ENCODE measurements at regions not wholly inside any gene's neighbourhood (a gene's known extent, or its start where the extent isn't known, plus 50 kb on each side); places are given as distances from the start of the nearest gene placed in this dataset.

DNA sequence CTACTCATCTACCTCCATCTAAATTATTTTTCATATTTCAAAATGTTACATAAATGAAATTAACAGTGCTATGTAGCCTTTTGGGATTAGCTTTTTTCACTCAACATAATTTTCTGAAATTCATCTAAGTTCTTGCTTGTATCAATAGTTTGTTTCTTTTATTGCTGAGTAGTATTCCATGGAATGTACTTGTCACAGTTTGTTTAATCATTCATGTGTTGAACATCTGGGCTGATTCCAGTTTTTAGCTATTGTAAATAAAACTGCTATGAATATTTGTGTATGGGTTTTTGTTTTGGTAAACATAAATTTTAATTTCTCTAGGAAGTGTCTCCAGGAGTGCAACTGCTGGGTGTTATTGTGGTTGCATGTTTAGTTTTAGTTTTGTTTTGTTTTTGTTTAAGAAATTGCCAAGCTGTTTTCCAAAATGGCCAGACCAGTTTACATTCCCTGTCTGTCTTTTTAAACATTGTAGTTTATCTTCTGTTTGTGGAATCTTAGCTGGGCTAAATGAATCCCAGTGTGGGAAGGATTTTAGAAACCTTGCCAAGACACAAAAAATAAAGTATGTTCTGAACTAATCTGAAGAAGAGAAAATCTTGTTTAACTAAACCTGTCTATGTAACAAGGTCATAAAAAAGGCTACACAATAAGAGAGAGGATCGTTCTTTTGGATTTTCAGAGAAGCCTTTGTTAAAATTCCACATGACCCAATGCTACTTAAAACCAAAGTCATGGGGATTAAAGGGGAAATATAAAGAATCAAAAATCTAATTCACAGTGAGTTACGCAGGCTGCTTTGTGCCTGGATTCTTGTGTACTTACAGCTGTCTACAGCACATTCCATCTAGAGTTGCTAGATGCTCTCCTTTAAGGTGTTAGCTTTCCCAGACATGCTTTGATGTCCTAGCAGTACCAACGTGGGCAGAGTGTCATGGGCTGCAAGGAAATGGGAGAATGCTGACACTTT is 129.2 kb upstream of the SUCLG2 start:
- WGBS, 5 donors = 52 to 74% (median 61%) methylated on average over 3 of the region's 3 CpGs
- DNase-seq = no peak
- intact Hi-C loops (cut with DNase I; ENCODE audit: low total_unique reads) = no loop called here

DNA sequence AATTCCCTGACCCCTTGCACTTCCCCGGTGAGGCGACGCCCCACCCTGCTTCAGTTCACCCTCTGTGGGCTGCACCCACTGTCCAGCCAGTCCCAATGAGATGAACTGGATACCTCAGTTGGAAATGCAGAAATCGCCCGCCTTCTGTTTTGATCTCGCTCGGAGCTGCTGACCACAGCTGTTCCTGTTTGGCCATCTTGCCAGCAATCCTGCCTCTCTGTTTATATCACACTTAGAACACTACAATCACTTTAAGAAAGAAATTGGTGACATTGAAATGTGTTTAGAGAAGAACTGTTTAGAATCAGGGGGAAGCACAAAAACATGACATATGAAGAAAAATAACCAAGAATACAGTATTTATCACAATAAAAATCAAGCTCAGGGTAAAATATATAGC is 127.5 kb upstream of the SUCLG2 start:
- intact Hi-C loops (cut with DNase I; ENCODE audit: low total_unique reads) = no loop called here
- Histone ChIP-seq H3K9me3 (peaks cover 0 to 38% (median 10%) of the 10 kb centered on the region in 8 donors), H3K27me3 (replicated peaks in 1 of 7) (no peaks in the 10 kb centered on the region), H3K36me3 (no peaks in the 10 kb centered on the region), H3K4me3 (no peak overlapping the region), H3K27ac (no peak overlapping the region), H3K4me1 (no peaks in the 10 kb centered on the region)
- WGBS, 5 donors = 79 to 96% (median 91%) methylated on average over 5 to 7 of the region's 7 CpGs
- TF ChIP-seq, protein P1, sequence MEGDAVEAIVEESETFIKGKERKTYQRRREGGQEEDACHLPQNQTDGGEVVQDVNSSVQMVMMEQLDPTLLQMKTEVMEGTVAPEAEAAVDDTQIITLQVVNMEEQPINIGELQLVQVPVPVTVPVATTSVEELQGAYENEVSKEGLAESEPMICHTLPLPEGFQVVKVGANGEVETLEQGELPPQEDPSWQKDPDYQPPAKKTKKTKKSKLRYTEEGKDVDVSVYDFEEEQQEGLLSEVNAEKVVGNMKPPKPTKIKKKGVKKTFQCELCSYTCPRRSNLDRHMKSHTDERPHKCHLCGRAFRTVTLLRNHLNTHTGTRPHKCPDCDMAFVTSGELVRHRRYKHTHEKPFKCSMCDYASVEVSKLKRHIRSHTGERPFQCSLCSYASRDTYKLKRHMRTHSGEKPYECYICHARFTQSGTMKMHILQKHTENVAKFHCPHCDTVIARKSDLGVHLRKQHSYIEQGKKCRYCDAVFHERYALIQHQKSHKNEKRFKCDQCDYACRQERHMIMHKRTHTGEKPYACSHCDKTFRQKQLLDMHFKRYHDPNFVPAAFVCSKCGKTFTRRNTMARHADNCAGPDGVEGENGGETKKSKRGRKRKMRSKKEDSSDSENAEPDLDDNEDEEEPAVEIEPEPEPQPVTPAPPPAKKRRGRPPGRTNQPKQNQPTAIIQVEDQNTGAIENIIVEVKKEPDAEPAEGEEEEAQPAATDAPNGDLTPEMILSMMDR (IDR thresholded peaks at IDR 0.05 in 8 of 11, conservative IDR thresholded peaks at IDR 0.05 in 3 of 11) = no peak
- TF ChIP-seq POLR2AphosphoS5 (IDR thresholded peaks at IDR 0.05) (no peak), POLR2A (IDR thresholded peaks at IDR 0.05) (no peak)
- no peak for DNase-seq

More for the DNA sequence above, 129.2 kb upstream of the SUCLG2 start:
- Histone ChIP-seq H3K27ac (no peak overlapping the region), H3K4me3 (no peak overlapping the region), H3K4me1 (no peaks in the 10 kb centered on the region), H3K36me3 (no peaks in the 10 kb centered on the region), H3K27me3 (replicated peaks in 1 of 7) (no peaks in the 10 kb centered on the region), H3K9me3 (peaks cover 0 to 31% (median 6%) of the 10 kb centered on the region in 8 donors)
- TF ChIP-seq POLR2AphosphoS5 (IDR thresholded peaks at IDR 0.05) (no peak), POLR2A (IDR thresholded peaks at IDR 0.05) (no peak)
- TF ChIP-seq, protein P1 (IDR thresholded peaks at IDR 0.05 in 8 of 11, conservative IDR thresholded peaks at IDR 0.05 in 3 of 11) = no peak

DNA sequence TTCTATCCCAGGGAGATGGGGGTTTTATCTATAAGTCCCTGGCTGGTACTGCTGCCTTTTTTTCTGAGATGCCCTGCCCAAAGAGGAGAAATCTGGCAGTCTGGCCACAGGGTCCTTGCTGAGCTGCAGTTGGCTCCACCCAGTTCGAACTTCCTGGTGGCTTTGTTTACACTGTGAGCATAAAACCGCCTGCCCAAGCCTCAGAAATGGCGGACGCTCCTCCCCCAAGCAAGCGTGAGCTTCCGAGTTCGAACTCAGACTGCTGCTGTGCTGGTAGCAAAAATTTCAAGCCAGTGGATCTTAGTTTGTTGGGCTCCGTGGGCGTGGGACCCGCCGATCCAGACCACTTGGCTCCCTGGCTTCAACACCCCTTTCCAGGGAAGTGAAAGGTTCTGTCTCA is 126.8 kb upstream of the SUCLG2 start:
- H3K4me3 ChIP-seq = no peak overlapping the region
- no peaks in the 10 kb centered on the region for H3K27me3 ChIP-seq (replicated peaks in 1 of 7)
- intact Hi-C loops (cut with DNase I; ENCODE audit: low total_unique reads) = no loop called here
- WGBS, 5 donors = 87 to 94% (median 92%) methylated on average over 11 of the region's 11 CpGs
- DNase-seq = no peak
- H3K4me1 ChIP-seq = no peaks in the 10 kb centered on the region
- TF ChIP-seq POLR2AphosphoS5 (IDR thresholded peaks at IDR 0.05) = no peak
- no peak for TF ChIP-seq POLR2A (IDR thresholded peaks at IDR 0.05)
- TF ChIP-seq, protein P1 (IDR thresholded peaks at IDR 0.05 in 8 of 11, conservative IDR thresholded peaks at IDR 0.05 in 3 of 11) = no peak
- H3K9me3 ChIP-seq = peaks cover 0 to 45% (median 16%) of the 10 kb centered on the region in 8 donors
- H3K27ac ChIP-seq = no peak overlapping the region
- H3K36me3 ChIP-seq = no peaks in the 10 kb centered on the region

DNA sequence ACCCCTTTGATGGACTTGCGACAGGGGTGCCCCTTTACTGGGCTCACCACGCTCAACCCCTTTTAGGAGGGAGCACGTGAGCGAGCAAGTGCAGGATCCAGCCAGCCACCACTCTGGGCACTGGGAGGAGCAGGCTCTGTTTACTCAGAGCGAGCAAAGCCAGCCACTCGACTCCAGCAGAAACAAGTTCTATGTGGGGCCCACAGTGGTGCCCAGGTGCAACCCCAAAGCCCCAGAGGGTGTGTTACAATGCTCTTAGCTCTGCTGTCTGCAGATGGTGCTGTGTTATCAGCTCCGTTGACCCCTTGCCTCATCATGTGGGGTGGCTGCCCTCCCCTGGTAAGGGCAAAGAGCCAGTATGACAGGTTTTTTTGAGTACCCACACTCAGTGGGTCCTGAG is 120.3 kb upstream of the SUCLG2 start:
- no peak for DNase-seq
- no peak for TF ChIP-seq POLR2AphosphoS5 (IDR thresholded peaks at IDR 0.05)
- TF ChIP-seq POLR2A (IDR thresholded peaks at IDR 0.05) = no peak
- TF ChIP-seq, protein P1 (IDR thresholded peaks at IDR 0.05 in 8 of 11, conservative IDR thresholded peaks at IDR 0.05 in 3 of 11) = no peak

More for the DNA sequence above, 120.3 kb upstream of the SUCLG2 start:
- H3K27ac ChIP-seq = no peak overlapping the region
- no peaks in the 10 kb centered on the region for H3K27me3 ChIP-seq (replicated peaks in 1 of 7)
- H3K4me1 ChIP-seq = no peaks in the 10 kb centered on the region
- WGBS, 5 donors = 87 to 92% (median 88%) methylated on average over 7 of the region's 7 CpGs
- H3K9me3 ChIP-seq = peaks cover 0 to 29% (median 16%) of the 10 kb centered on the region in 8 donors
- H3K36me3 ChIP-seq = no peaks in the 10 kb centered on the region
- no peak overlapping the region for H3K4me3 ChIP-seq
- intact Hi-C loops (cut with DNase I; ENCODE audit: low total_unique reads) = no loop called here
